ENCODE measurements at regions not wholly inside any gene's neighbourhood (a gene's known extent, or its start where the extent isn't known, plus 50 kb on each side); places are given as distances from the start of the nearest gene placed in this dataset.
"Not testable (repeated sequence)": the region's sequence is repeated elsewhere in the genome, so short reads cannot be mapped to it uniquely, and the experiment has no call there.

DNA sequence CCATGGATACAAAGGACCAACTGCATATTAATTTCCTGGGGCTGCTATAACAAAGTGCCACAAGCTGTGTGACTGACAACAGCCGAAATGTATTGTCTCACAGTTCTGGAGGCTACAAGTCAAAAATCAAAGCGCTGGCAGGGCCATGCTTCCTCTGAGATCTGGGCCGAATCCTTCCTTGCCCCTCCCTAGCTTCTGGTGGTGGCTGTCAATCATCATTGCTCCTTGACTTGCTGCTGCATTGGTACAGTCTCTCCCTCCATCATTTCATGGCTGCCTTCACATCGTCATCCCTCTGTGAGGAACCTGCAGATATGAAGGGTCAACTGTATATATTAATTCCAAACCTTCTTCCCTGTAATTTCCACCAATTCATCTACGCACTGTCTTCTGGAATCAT lies 118.3 kb downstream of the EXOC5 start:
- Mint-ChIP-seq H3K27ac (no peak overlapping the region), H3K4me1 (ENCODE audit: low read depth) (no peaks in the 10 kb centered on the region), H3K27me3 (ENCODE audit: low read depth) (peaks cover 6% of the 10 kb centered on the region), H3K9me3 (no peaks in the 10 kb centered on the region), H3K4me3 (no peak overlapping the region), H3K36me3 (ENCODE audit: low read depth) (no peaks in the 10 kb centered on the region)

DNA sequence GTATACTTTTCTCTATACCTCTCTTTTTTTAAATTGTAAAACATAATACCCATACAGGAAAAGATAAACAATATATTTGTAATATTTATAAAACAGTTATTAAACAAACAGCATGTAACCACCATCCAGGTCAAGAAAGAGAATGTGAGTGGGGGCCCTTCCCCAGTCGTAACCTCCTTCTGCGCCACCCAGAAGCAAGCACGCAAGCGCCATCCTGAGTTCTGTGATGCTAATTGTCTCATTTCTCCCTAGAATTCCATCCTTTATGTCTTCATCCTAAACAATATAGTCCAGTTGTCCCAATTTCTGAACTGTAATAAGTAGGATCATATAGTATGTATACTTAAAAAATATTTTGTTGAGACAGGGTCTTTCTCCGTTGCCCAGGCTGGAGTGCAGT lies 129.5 kb downstream of the EXOC5 start:
- peaks cover 3% of the 10 kb centered on the region for H3K9me3 Mint-ChIP-seq
- no peaks in the 10 kb centered on the region for H3K36me3 Mint-ChIP-seq (ENCODE audit: low read depth)
- H3K4me3 Mint-ChIP-seq: no peak overlapping the region
- H3K4me1 Mint-ChIP-seq (ENCODE audit: low read depth): no peaks in the 10 kb centered on the region
- H3K27ac Mint-ChIP-seq: no peak overlapping the region
- H3K27me3 Mint-ChIP-seq (ENCODE audit: low read depth): no peaks in the 10 kb centered on the region

DNA sequence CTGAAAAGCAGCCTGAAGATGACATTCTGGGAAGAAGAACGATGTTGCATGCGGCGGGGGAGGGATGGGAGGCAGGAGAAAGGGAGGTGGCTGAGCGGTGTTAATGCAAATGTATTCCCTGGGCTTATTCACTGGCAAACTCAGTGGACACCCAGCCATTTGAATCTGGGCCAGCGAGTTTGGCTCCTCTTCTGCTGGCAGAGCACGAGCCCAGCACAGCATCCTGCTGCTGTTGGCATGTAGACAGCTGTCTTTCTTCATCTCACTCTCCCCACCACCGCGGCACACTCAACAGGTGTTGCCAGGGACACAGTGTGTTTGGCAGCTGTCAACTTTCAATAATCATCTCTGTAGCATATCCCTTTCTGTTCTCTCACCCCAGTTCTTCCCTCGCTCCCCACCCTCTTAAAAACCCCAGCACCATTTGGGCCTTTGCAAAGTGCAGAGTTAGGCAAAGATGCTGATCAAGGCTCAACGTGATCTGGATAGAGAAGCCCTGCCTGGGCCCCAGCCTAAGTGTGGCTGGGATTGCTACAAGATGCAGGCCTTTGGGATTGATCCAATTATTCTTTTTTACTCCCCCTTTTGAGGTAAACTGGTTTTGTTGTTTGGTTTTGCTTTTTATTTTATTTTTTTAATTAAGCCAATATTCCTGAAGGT lies 131.9 kb downstream of the EXOC5 start:
- no peak overlapping the region for H3K4me3 Mint-ChIP-seq
- H3K27ac Mint-ChIP-seq: no peak overlapping the region
- no peaks in the 10 kb centered on the region for H3K36me3 Mint-ChIP-seq (ENCODE audit: low read depth)
- peaks cover 3% of the 10 kb centered on the region for H3K9me3 Mint-ChIP-seq
- H3K4me1 Mint-ChIP-seq (ENCODE audit: low read depth): no peaks in the 10 kb centered on the region
- H3K27me3 Mint-ChIP-seq (ENCODE audit: low read depth): no peaks in the 10 kb centered on the region

DNA sequence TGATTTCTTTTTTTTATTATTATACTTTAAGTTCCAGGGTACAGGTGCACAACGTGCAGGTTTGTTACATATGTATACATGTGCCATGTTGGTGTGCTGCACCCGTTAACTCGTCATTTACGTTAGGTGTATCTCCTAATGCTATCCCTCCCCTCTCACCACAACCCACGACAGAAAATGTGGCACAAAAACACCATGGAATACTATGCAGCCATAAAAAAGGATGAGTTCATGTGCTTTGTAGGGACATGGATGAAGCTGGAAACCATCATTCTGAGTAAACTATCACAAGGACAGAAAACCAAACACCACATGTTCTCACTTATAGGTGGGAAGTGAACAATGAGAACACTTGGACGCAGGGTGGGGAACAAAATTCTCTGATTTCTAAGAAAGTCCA lies 140.9 kb downstream of the EXOC5 start:
- H3K27me3 Mint-ChIP-seq (ENCODE audit: low read depth); H3K9me3 Mint-ChIP-seq; H3K36me3 Mint-ChIP-seq (ENCODE audit: low read depth); H3K4me3 Mint-ChIP-seq; H3K27ac Mint-ChIP-seq; H3K4me1 Mint-ChIP-seq (ENCODE audit: low read depth): not testable (repeated sequence)

- Mint-ChIP-seq H3K9me3 (no peaks in the 10 kb centered on the region), H3K36me3 (ENCODE audit: low read depth) (no peaks in the 10 kb centered on the region), H3K4me1 (ENCODE audit: low read depth) (no peaks in the 10 kb centered on the region), H3K4me3 (no peak overlapping the region), H3K27ac (no peak overlapping the region), H3K27me3 (ENCODE audit: low read depth) (no peaks in the 10 kb centered on the region)
Observed at GRCh38 chr14:57122129-57122528, 146.6 kb downstream of the EXOC5 start.

- not testable (repeated sequence) for H3K27me3 Mint-ChIP-seq (ENCODE audit: low read depth); H3K4me3 Mint-ChIP-seq; H3K27ac Mint-ChIP-seq; H3K36me3 Mint-ChIP-seq (ENCODE audit: low read depth); H3K4me1 Mint-ChIP-seq (ENCODE audit: low read depth)
- peaks cover 17% of the 10 kb centered on the region for H3K9me3 Mint-ChIP-seq
Observed at GRCh38 chr14:57112072-57112807, 156.5 kb downstream of the EXOC5 start.

DNA sequence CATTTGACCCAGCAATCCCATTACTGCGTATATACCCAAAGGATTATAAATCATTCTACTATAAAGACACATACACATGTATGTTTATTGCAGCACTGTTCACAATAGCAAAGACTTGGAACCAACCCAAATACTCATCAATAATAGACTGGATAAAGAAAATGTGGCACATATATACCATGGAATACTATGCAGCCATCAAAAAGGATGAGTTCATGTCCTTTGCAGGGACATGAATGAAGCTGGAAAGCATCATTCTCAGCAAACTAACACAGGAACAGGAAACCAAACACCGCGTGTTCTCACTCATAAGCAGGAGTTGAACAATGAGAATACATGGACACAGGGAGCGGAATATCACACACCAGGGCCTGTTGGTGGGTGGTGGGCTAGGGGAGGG lies 158.3 kb downstream of the EXOC5 start:
- H3K4me3 Mint-ChIP-seq; H3K4me1 Mint-ChIP-seq (ENCODE audit: low read depth); H3K27me3 Mint-ChIP-seq (ENCODE audit: low read depth); H3K27ac Mint-ChIP-seq; H3K36me3 Mint-ChIP-seq (ENCODE audit: low read depth): not testable (repeated sequence)
- peaks cover 17% of the 10 kb centered on the region for H3K9me3 Mint-ChIP-seq

DNA sequence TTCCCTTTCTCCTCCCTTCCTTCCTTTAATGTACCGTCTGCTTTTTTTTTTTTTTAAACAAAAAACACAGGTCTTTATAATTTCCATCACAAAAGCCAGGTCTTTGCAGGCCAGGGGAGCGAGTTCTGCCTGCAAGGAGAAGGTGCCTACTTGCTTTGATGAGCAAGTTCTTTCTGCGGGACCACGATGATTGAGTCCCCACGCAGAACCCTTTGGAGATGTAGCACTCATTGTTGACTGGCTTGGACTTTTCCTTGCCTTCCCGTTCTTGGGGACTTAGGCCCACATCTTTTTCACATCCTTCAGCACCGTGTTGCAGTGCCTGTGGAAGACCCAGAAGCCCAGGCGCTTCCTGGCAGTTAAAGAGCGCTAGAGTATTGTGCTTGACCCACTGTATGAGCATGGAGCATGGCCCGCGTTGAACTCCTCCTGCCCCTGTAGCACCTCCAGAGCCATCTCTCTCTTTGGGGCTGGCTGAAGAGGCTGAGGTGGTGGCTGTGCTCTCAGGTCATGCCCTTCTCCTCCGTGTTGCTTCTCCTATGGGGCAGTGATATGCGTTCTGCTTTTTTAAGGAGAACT lies 177.6 kb downstream of the EXOC5 start:
- H3K36me3 Mint-ChIP-seq (ENCODE audit: low read depth): no peaks in the 10 kb centered on the region
- H3K27me3 Mint-ChIP-seq (ENCODE audit: low read depth): no peaks in the 10 kb centered on the region
- H3K9me3 Mint-ChIP-seq: no peaks in the 10 kb centered on the region
- H3K4me1 Mint-ChIP-seq (ENCODE audit: low read depth): no peaks in the 10 kb centered on the region
- no peak overlapping the region for H3K27ac Mint-ChIP-seq
- H3K4me3 Mint-ChIP-seq: no peak overlapping the region

DNA sequence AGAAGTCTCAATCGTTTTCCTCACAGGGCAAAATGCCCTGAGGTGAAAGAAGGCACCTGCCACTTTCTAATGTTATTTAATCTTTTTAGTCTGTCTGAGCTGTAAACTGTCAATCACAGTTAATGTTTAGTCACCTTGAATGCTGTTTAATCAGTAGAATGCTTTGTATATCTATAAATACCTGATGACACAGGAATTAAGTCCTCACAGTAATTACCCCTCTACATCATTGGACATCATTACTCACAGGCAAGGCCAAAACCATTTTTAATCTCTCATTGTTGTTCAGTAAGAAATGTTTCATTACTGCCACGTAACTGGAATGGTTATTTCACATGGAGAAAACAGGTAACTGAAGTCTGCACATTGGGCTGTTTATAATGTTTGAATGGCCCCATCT lies 178.8 kb downstream of the EXOC5 start:
- Mint-ChIP-seq H3K4me1 (ENCODE audit: low read depth) (no peaks in the 10 kb centered on the region), H3K36me3 (ENCODE audit: low read depth) (no peaks in the 10 kb centered on the region), H3K4me3 (no peak overlapping the region), H3K9me3 (no peaks in the 10 kb centered on the region), H3K27ac (no peak overlapping the region), H3K27me3 (ENCODE audit: low read depth) (no peaks in the 10 kb centered on the region)

DNA sequence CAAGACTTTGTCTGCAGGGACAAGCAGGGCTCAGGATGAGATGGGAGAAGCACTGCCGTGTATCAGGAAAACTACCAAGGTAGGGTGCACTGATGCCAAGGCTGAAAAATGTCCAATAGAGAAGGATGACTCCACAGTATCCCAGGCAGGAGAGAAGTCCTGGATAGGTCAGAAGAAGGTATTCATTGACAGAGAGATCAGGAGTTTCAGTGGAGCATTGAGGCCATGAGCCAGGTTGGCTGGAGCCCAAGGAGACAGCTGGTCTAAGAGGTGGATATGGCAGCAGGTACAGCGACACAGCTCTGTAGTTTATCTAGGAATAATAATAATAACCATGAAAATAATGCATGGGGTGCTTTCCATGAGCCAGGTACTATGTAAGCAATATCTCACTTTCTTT lies 180.9 kb downstream of the EXOC5 start:
- H3K27ac Mint-ChIP-seq: no peak overlapping the region
- no peak overlapping the region for H3K4me3 Mint-ChIP-seq
- no peaks in the 10 kb centered on the region for H3K4me1 Mint-ChIP-seq (ENCODE audit: low read depth)
- no peaks in the 10 kb centered on the region for H3K36me3 Mint-ChIP-seq (ENCODE audit: low read depth)
- H3K9me3 Mint-ChIP-seq: no peaks in the 10 kb centered on the region
- H3K27me3 Mint-ChIP-seq (ENCODE audit: low read depth): no peaks in the 10 kb centered on the region

GRCh38 chr14:57086271-57087162 lies 182.2 kb downstream of the EXOC5 start:
- Mint-ChIP-seq H3K4me3 (no peak overlapping the region), H3K4me1 (ENCODE audit: low read depth) (no peaks in the 10 kb centered on the region), H3K9me3 (no peaks in the 10 kb centered on the region), H3K27ac (no peak overlapping the region), H3K36me3 (ENCODE audit: low read depth) (no peaks in the 10 kb centered on the region), H3K27me3 (ENCODE audit: low read depth) (peaks cover 3% of the 10 kb centered on the region)

- H3K4me3 Mint-ChIP-seq: no peak overlapping the region
- H3K36me3 Mint-ChIP-seq (ENCODE audit: low read depth): no peaks in the 10 kb centered on the region
- H3K27me3 Mint-ChIP-seq (ENCODE audit: low read depth): peaks cover 5% of the 10 kb centered on the region
- no peaks in the 10 kb centered on the region for H3K4me1 Mint-ChIP-seq (ENCODE audit: low read depth)
- H3K9me3 Mint-ChIP-seq: no peaks in the 10 kb centered on the region
- H3K27ac Mint-ChIP-seq: no peak overlapping the region
Observed at GRCh38 chr14:57085801-57086200, 182.9 kb downstream of the EXOC5 start.

DNA sequence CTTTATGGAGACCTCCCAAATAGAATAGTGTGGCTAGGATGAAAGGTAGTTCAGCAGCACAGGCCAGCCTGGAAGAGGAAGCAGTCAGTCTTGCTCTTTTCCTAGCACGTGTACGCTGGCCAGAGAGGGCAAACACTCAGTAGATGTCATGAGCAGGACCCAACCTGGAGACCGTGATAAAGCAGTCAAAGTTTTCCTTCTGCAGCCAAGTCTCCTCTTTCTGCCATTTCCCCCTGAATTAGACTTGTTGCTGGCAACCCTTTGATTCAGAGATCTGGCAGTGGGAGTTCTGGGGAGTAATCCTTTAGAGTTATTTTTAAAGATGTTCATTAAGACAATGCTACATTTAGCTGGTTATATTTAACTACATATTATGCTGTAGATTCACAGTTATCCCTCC lies 183.7 kb downstream of the EXOC5 start:
- H3K4me1 Mint-ChIP-seq (ENCODE audit: low read depth): no peaks in the 10 kb centered on the region
- no peaks in the 10 kb centered on the region for H3K9me3 Mint-ChIP-seq
- H3K36me3 Mint-ChIP-seq (ENCODE audit: low read depth): no peaks in the 10 kb centered on the region
- H3K4me3 Mint-ChIP-seq: no peak overlapping the region
- H3K27me3 Mint-ChIP-seq (ENCODE audit: low read depth): peaks cover 5% of the 10 kb centered on the region
- H3K27ac Mint-ChIP-seq: no peak overlapping the region

GRCh38 chr14:57080691-57081090 lies 188.0 kb downstream of the EXOC5 start:
- Mint-ChIP-seq H3K27me3 (ENCODE audit: low read depth) (peaks cover 8% of the 10 kb centered on the region), H3K27ac (no peak overlapping the region), H3K4me3 (no peak overlapping the region), H3K9me3 (no peaks in the 10 kb centered on the region), H3K36me3 (ENCODE audit: low read depth) (no peaks in the 10 kb centered on the region), H3K4me1 (ENCODE audit: low read depth) (no peaks in the 10 kb centered on the region)
